SIG-M5 treated with dmso at 0.1 percent for 504 hours (cell line): ENCODE measurements at regions not wholly inside any gene's neighbourhood (a gene's known extent, or its start where the extent isn't known, plus 50 kb on each side); places are given as distances from the start of the nearest gene placed in this dataset.
A peak's percentile ranks its signal among the peaks of the same experiment; 100 is the strongest.
"Not testable (repeated sequence)": the region's sequence is repeated elsewhere in the genome, so short reads cannot be mapped to it uniquely, and the experiment has no call there.

Experiments
- DNase-seq: peaks from one replicate; lab custom pipeline; 2025; ENCODE audit not compliant: unreplicated experiment; lab: John Stamatoyannopoulos, UW

- no peak for DNase-seq
Measured at GRCh38 chr7:23887660-23888059, 177.6 kb downstream of the STK31 start.

- DNase-seq = no peak
Measured at GRCh38 chr7:23888958-23889357, 178.9 kb downstream of the STK31 start.

- no peak for DNase-seq
Measured at GRCh38 chr7:23889566-23889965, 179.5 kb downstream of the STK31 start.

GRCh38 chr7:23892019-23892418, 182.0 kb downstream of the STK31 start:
- DNase-seq = no peak

- DNase-seq = no peak
Measured at GRCh38 chr7:23893176-23893941, 183.3 kb downstream of the STK31 start.

- peak; percentile 18 for DNase-seq
Measured at GRCh38 chr7:23893942-23894891, 184.2 kb downstream of the STK31 start.

- no peak for DNase-seq
Measured at GRCh38 chr7:23894892-23895569, 185.0 kb downstream of the STK31 start.

- DNase-seq = no peak
Measured at GRCh38 chr7:23895666-23896096, 185.7 kb downstream of the STK31 start.

GRCh38 chr7:23898619-23899018, 188.6 kb downstream of the STK31 start:
- no peak for DNase-seq

- DNase-seq = not testable (repeated sequence)
Measured at GRCh38 chr7:23904901-23905300, 194.9 kb downstream of the STK31 start.

GRCh38 chr7:23907012-23907411, 197.0 kb downstream of the STK31 start:
- no peak for DNase-seq

- no peak for DNase-seq
Measured at GRCh38 chr7:23909426-23909825, 199.4 kb downstream of the STK31 start.

- DNase-seq = no peak
Measured at GRCh38 chr7:23912065-23912464, 202.0 kb downstream of the STK31 start.

GRCh38 chr7:23913016-23913415, 203.0 kb downstream of the STK31 start:
- no peak for DNase-seq

- no peak for DNase-seq
Measured at GRCh38 chr7:23915236-23915635, 205.2 kb downstream of the STK31 start.

- DNase-seq = no peak
Measured at GRCh38 chr7:23918286-23918685, 208.3 kb downstream of the STK31 start.

GRCh38 chr7:23918856-23919255, 208.8 kb downstream of the STK31 start:
- DNase-seq = no peak

GRCh38 chr7:23925088-23925487, 215.1 kb downstream of the STK31 start:
- DNase-seq = no peak

- DNase-seq = no peak
Measured at GRCh38 chr7:23927709-23928417, 217.8 kb downstream of the STK31 start.

GRCh38 chr7:23928418-23928775, 218.4 kb downstream of the STK31 start:
- no peak for DNase-seq

- no peak for DNase-seq
Measured at GRCh38 chr7:23930312-23930711, 220.3 kb downstream of the STK31 start.
